ENCODE measurements at regions not wholly inside any gene's neighbourhood (a gene's known extent, or its start where the extent isn't known, plus 50 kb on each side); places are given as distances from the start of the nearest gene placed in this dataset.
"Not testable (repeated sequence)": the region's sequence is repeated elsewhere in the genome, so short reads cannot be mapped to it uniquely, and the experiment has no call there.

DNA sequence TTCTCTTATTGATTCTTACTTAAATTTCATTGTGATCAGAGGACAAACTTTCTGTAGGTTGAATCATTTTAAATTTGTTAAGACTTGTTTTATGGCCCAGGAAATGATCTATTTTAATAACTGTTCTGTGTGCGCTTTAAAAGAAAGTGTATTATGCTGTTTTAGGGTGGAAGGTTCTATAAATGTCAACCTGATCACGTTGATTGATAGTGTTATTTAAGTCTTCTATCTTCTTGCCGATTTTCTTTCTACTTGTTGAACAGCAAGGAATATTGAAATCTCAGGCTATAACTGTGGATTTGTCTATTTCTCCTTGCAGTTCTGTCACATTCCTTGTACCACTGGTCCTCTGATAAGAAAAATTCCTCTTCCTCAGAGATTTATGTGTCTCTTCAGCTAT lies 112.7 kb downstream of the TANC2 start:
- TF ChIP-seq, protein P1, sequence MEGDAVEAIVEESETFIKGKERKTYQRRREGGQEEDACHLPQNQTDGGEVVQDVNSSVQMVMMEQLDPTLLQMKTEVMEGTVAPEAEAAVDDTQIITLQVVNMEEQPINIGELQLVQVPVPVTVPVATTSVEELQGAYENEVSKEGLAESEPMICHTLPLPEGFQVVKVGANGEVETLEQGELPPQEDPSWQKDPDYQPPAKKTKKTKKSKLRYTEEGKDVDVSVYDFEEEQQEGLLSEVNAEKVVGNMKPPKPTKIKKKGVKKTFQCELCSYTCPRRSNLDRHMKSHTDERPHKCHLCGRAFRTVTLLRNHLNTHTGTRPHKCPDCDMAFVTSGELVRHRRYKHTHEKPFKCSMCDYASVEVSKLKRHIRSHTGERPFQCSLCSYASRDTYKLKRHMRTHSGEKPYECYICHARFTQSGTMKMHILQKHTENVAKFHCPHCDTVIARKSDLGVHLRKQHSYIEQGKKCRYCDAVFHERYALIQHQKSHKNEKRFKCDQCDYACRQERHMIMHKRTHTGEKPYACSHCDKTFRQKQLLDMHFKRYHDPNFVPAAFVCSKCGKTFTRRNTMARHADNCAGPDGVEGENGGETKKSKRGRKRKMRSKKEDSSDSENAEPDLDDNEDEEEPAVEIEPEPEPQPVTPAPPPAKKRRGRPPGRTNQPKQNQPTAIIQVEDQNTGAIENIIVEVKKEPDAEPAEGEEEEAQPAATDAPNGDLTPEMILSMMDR (IDR thresholded peaks at IDR 0.05; ENCODE audit: low read depth, low read length): no peak
- DNase-seq (ENCODE audit: extremely low read depth, low read depth): no peak

DNA sequence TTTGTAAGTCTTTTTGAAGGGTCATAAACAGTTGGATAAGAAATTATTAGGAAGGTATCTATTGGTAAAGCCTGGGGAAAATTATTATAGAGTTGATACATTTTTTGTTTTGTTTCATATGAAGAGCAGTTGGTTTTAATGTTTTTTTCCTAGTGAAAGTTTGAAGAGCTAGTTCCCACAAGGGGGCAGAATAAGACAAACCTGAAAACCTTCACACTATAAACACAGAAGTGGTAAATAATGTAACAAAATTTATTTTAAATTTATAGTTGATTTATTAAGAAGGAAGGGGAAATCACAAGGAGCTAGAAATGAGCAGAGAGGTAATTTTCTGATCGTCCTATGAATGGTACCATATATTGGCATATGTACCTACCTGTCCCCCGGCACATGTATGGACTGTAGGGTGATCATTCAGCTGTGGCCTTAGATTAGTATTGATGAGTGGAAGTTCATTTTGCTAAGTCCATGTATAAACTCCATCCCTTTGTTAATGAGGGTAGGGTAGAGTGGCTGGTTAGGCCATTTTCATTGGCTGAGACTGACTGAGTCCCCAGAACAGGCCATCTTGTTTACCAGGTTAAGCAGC lies 116.3 kb downstream of the TANC2 start:
- DNase-seq (ENCODE audit: extremely low read depth, low read depth): no peak
- TF ChIP-seq, protein P1 (IDR thresholded peaks at IDR 0.05; ENCODE audit: low read depth, low read length): peak; percentile 51

DNA sequence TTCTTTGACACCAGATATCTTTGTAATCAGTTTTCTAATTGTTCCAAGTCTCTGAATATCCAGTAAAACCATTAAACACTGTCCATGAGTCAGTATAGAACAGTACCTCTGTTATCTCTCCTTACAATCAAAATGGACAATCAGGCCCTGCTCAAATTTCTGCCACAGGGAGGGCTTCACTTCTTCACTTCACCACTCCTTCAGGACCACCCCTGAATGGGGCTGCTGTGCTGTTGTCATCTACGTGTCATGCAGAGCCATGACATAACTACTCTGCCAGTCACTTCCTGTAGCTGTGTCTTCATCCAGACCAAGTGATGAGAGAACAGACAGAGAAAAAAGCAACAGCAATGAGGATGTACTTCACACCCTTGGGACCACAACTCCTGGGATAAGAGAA lies 116.9 kb downstream of the TANC2 start:
- DNase-seq (ENCODE audit: extremely low read depth, low read depth): no peak

DNA sequence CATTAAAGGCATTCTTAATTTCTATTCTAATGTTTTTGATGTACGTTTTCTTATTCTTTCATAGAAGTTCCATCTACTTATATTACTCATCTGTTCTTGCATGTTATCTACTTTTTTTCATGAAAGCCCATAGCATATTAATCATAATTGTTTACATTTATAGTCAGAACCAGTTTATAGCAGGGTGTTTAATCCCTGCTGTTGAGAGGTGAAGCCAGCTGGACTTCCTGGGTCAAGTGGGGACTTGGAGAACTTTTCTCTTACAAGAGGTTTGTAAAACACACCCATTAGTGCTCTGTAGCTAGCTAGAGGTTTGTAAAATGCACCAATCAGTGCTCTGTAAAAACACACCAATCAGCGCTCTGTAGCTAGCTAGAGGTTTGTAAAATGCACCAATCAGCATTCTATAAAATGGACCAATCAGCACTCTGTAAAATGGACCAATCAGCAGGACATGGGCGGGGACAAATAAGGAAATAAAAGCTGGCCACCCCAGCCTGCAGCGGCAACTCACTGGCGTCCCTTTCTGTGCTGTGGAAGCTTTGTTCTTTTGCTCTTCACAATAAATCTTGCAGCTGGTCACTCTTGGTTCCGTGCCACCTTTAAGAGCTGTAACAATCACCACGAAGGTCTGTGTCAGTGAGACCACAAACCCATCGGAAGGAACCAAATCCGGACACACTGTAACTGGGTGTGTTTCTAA lies 120.6 kb downstream of the TANC2 start:
- TF ChIP-seq, protein P1 (IDR thresholded peaks at IDR 0.05; ENCODE audit: low read depth, low read length): no peak
- no peak for DNase-seq (ENCODE audit: extremely low read depth, low read depth)

More for the DNA sequence above, 116.9 kb downstream of the TANC2 start:
- TF ChIP-seq, protein P1 (IDR thresholded peaks at IDR 0.05; ENCODE audit: low read depth, low read length): no peak

DNA sequence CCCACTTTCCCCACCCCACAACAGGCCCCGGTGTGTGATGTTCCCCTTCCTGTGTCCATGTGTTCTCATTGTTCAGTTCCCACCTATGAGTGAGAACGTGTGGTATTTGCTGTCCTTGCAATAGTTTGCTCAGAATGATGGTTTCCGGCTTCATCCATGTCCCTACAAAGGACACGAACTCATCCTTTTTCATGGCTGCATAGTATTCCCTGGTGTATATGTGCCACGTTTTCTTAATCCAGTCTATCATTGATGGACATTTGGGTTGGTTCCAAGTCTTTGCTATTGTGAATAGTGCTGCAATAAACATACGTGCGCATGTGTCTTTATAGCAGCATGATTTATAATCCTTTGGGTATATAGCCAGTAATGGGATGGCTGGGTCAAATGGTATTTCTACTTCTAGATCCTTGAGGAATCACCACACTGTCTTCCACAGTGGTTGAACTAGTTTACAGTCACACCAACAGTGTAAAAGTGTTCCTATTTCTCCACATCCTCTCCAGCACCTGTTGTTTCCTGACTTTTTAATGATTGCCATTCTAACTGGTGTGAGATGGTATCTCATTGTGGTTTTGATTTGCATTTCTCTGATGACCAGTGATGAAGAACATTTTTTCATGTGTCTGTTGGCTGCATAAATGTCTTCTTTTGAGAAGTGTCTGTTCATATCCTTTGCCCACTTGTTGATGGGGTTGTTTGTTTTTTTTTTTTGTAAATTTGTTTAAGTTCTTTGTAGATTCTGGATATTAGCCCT lies 124.5 kb downstream of the TANC2 start:
- not testable (repeated sequence) for DNase-seq (ENCODE audit: extremely low read depth, low read depth)

DNA sequence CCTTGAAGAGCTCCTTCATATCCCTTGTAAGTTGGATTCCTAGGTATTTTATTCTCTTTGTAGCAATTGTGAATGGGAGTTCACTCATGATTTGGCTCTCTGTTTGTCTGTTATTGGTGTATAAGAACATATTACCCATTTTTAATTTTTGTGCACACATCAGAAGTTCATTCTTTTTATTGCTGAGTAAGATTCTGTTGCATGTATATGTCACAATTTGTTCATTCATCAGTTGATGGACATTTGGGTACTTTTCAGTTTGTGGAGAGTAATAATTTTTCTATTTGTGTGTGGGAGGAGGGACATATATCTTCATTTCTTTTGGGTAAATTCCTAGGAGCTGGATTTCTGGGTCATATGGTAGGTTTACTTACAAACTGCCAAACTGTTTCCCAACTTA lies 125.9 kb downstream of the TANC2 start:
- DNase-seq (ENCODE audit: extremely low read depth, low read depth): not testable (repeated sequence)

DNA sequence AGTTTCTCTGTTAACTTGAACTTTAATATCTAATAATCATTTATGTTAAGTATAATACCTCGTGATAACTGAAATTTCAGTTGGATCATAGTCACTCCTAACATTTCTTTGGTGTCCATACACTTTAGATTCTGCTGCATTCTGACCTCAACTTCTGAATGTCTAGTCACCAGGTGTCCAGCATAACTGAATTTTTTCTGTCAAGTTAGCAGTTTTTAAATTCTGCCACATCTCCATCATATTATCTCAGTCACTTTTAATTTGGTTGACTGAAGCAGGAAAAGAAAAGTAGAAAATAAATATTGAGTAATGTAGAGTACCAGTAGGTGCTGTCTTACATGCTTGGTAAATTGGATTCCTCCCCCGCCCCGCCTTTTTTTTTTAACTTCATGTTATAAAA lies 128.6 kb downstream of the TANC2 start:
- DNase-seq (ENCODE audit: extremely low read depth, low read depth): no peak
- TF ChIP-seq, protein P1 (IDR thresholded peaks at IDR 0.05; ENCODE audit: low read depth, low read length): no peak

DNA sequence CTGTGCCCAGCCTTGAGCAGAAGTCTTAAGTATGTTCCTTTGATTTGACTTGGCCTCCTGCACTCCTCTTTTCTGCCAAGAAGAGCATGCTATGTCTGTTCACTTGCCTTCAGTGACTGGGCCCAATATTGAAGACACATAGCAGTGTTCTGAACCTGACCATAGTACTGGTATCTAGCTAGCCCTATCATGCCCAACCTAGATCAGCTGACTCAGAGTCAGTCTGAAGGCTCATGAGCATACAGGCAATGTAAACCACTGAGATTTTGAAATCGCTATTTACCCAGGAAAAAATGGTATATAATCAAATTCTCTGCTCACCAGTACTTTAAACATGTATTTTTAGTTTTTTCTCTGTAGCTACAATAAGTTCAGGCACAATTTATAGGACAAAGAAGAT lies 129.4 kb downstream of the TANC2 start:
- no peak for DNase-seq (ENCODE audit: extremely low read depth, low read depth)
- TF ChIP-seq, protein P1 (IDR thresholded peaks at IDR 0.05; ENCODE audit: low read depth, low read length): no peak

Data from AG09319 (cell line).